ENCODE measurements at regions not wholly inside any gene's neighbourhood (a gene's known extent, or its start where the extent isn't known, plus 50 kb on each side); places are given as distances from the start of the nearest gene placed in this dataset.
"Not testable (repeated sequence)": the region's sequence is repeated elsewhere in the genome, so short reads cannot be mapped to it uniquely, and the experiment has no call there.

DNA sequence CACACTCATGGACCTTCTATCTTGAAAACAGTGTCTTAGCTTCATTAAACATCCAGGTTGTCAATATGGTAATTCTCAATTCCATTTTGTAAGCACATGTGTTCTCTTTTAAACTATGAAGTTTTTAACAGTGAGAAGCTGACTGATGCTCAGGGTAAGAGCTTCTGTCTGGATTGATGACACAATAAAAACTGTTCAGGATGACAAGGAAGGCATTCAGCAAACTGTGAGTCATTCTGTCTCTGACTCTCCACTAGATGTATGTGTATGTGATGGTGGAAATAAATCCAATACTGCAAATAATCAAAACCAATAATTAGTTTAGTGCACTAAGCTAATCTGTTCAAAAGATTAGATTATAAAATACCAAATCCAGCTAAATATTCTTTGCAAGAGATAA lies 115.3 kb upstream of the ARX start:
- DNase-seq: no peak

DNA sequence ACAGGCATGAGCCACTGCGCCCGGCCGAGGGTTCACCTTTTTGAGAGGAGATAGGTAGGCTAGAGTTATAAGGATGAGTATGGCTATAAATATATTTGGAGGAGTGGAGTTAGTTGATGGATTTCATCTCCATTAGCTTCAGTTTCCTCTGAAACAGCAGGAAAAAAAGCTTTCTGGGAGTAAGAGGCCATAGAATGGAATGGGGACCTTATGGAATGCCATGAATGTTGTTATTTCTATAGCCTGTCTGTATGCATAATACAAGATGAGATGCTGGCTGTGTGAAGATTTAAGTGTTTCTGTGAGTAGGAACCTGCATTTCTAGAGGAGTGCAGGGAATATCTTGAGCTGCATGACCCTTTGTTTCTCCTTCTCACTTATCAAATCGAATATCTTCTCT lies 114.9 kb upstream of the ARX start:
- no peak for DNase-seq

DNA sequence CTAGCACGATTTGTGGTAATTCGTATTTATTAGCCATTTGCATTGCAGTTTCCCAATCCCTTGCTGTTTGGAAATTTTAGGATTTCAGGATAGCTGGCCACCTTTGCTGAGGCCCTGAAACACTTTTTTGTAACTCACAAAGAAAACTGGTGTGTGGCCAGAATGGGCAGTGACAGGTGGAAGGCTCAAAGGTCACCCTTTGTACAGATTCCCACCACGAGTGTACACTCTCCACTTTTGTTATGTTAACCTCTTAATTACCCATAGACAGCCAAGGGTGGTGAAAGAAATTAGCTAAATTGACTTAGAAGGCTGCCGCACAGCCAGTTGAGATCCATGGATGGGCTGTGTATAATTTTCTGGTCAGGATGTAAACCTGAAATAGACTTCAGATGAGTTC lies 109.7 kb upstream of the ARX start:
- DNase-seq: no peak

DNA sequence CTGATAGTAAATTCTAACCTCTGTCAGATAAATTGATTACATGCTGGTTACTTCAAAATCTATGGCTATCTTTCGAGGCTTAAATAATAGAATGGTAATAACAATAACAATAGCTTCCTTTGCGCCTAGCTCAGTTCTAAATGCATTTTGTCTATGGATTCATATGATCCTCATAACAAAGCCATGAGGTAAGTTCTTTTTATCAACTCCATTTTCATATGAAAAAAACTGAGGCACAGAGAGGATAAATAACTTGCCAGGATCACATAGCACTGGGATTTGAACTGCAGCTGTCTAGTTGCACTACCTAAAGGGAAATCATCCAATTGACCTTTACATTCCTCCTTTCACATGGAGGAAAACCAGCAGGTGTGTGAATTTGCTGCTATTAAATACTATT lies 108.6 kb upstream of the ARX start:
- DNase-seq: no peak

DNA sequence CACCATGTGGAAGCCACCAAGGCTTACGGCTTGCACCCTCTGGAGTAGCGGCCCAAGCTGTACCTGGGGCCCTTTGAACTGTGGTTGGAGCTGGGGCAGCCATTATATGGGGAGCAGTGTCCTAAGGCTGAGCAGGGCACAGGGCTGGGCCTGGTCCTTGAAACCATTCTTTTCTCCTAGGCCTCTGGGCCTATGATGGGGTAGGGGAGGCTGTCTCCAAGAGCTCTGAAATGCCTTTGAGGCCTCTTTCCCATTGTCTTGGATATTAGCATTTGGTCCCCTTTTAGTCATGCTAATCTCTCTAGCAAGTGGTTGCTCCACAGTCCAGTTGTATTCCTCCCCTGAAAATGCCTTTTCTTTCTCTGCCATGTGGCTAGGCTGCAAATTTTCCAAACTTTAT lies 96.4 kb upstream of the ARX start:
- DNase-seq: no peak

DNA sequence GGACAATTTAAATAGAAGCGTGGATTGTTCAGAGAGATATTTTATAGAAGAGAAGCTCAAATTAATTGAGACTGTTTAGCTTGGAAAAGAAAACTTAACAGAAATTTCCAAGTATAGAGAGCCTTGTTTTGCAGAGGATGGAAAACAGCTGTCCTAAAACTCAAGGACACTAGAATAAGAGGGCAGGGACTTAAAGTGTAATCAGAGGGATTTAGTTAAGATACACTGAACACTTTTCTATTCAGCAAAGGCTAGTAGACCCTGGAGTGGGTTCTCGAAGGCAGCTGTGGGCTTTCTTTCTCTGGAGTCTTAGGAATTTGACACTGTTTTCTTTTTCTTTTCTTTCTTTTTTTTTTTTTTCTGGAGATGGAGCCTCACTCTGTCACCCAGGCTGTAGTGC lies 92.7 kb upstream of the ARX start:
- no peak for DNase-seq

DNA sequence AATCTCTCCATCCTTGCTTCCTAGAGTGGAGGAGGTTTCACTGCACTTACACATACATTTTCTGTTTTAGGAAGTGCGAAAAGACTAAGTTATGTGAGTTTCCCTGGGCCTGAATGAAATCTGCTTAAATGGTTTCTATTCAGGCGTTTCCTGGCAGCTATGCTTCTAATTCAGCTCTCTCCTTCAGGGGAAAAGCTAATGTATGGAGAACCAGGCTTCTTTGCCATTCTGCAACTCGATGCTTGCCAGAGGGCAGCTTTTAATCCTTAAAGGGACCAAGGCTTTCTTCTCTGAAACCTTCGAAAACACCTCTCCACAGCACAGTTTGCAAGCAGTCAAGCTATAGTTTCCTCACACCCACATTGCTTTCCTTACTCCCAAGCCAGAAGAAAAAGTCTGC lies 89.5 kb upstream of the ARX start:
- no peak for DNase-seq

DNA sequence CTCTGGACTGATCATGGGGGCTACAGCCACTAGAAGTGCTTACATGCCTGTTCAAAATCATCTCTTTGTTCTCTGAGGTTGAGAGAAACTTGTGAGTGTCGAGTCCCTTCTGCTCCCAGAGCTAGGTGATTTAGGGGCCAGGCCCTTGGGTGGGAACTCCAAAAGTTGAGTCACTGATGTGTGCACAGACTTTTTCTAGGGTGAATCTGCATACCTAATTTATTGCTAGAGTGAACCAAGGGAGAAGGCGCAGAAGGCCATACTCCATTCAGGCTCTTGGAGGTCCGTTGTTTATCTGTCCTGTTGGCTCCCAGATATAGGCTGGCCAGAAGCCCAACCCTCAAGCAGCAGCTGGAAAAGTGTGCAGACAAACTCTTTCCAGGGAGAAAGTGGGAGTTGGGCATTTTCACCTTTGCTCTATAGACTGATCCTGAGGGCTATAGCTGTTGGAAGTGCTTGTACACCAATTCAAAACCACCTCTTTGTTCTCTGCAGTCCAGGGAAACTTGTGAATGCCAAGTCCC lies 80.8 kb upstream of the ARX start:
- no peak for DNase-seq

DNA sequence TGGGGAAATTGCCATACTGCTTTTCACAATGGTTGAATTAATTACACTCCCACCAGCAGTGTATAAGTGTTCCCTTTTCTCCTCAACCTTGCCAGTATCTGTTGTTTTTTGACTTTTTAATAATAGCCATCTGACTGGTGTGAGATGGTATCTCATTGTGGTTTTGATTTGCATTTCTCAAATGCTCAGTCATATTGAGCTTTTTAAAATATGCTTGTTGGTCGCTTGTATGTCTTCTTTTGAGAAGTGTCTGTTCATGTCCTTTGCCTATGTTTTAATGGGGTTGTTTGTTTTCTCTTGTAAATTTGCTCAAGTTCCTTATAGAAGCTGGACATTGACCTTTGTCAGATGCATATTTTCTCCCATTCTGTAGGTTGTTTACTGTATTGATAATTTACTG lies 75.4 kb upstream of the ARX start:
- not testable (repeated sequence) for DNase-seq

DNA sequence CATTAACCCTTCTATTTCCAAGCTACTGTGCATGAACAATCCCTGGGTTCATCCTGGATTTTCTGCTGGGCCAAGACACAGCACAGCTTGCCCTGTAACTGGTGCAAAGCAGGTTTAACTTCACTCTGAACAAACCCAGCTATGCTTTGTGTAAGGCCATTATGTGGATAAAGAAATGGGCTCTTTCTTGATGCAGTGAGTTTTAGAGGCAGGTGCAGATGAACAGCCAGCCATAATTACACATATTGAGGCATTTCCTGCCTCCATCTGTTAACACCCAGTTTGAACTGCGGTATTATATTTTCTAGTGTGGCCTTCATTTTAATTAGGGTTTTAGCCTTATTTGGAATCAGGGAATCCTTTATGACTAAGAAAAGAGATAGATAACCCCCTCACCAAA lies 68.7 kb upstream of the ARX start:
- DNase-seq: no peak

DNA sequence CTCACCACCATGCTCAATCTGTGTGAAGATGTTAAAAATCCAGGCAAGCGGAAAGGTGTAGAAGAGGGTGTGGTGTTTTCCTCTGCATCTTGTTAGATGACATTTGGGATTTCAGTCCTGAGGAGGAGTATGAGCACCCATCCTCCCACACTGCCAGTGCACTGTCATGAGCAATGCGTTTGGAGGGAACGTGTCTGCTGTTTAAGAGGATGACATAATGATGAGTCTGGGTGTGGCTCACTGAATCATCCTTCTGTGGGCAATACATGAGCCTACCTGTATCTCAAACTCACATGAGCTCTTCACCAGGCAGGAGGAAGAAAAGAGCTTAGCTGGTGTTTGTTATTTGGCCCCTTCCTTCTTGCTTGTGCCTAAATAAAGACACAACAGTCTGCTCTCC lies 67.9 kb upstream of the ARX start:
- DNase-seq: no peak

DNA sequence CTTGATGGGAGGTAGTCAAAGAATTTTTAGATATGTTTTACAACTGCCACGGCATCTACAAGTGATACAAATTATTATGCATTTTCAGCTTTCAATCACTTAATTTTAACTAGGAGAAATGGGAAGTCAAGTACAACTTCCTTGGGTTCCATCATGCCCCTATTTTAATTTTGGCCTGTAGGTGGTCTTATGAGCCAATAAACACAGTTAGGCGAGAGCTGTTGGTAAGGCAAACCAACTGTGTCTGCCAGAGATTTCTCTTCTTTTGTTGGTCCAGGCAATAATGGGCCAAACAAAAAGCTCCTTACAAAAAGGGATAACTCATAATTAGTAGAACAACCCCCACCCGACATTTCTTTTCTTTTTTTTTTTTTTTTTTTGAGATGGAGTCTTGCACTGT lies 63.3 kb upstream of the ARX start:
- no peak for DNase-seq

DNA sequence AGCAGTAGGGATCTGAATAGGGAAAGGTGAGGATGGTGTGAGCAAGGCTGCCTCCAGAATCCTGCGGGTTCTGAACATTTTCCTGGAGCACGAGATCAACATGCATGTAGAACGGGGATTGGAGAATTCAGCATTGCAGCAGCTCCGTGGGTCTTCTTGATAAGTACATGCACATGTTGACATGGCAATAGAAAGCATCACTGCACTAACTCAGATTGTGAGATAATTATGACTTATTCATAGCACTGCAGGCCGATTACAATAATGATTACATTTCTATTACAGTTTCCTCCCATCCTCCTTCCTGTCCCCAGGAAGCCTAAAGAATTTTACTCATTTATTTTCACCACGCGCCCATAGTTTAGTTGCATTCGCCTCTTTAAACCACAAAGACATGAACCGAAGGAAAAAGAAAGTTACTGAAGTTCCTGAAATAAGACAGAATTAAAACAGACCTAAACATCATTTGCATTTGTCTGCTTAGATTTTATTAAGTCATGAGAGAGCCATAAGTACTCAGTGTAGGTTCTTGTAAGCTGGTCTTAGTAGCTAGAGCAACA lies 61.3 kb upstream of the ARX start:
- no peak for DNase-seq

DNA sequence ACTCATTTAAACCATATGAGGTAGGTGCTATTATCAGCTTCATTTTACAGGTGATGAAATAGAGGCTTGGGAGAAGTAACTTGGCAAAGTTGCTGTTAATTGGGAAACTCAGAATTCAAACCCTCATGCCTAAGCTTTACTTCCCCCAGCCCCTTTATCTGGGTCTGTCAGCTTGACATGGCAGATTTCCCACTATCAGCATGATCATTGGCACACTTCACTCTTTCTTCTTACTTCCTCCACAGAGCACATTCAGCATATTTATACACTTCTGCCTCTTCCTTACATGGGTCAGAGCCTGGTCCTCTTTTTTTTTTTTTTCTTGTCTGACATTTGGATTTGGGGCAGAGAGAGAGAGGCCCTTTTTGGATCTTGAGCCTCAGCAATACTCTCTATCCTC lies 56.5 kb upstream of the ARX start:
- no peak for DNase-seq

DNA sequence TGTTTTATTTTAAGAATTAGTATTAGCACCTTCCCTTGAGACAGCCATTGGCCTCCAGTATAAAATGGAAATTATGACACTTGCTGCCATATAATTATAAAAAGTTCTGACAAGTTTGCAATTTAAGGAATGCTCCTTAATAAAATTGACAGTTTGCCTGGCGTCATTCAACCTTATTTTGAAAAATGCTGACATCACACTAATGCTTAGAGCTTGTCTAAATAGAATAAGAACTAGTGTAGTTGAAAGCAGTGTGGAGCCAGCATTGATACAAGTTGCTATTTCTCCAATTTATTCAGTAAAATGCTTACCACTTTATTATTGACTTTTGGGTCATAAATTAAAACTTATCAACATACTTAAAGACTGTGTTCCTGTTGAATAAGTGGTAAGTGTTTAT lies 54.3 kb upstream of the ARX start:
- no peak for DNase-seq

DNA sequence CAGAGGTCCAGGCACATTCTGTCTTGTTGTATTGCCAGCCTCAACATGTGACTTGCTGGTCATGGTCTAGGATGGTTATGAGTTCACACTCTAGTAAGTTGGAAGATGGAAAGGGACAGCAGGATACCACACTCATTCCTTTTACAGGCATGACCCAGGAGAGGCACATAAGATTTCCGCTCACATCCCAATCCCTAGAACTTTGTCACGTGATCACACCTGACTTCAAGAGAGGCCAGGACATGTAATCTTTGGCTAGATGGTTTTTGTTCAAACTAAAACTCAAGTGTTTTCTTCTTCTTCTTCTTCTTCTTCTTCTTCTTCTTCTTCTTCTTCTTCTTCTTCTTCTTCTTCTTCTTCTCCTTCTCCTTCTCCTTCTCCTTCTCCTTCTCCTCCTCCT lies 53.4 kb upstream of the ARX start:
- no peak for DNase-seq

DNA sequence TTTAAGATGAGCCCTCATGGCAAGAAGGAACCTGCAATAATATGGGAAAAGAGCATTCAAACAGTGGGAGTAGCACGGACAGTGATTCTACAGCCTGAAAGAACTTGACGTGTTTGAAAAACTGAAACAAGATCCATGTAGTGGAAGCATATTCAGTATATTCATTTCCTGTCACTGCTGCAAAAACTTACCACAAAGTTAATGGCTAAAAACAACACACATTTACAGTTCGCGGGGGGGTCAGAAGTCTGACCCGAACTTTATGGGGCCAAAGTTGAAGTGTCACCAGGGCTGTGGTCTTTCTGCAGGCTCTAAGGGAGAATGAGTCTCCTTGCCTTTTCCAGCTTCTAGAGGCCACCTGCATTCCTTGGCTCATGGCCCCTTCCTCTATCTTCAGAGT lies 52.6 kb upstream of the ARX start:
- DNase-seq: no peak

DNA sequence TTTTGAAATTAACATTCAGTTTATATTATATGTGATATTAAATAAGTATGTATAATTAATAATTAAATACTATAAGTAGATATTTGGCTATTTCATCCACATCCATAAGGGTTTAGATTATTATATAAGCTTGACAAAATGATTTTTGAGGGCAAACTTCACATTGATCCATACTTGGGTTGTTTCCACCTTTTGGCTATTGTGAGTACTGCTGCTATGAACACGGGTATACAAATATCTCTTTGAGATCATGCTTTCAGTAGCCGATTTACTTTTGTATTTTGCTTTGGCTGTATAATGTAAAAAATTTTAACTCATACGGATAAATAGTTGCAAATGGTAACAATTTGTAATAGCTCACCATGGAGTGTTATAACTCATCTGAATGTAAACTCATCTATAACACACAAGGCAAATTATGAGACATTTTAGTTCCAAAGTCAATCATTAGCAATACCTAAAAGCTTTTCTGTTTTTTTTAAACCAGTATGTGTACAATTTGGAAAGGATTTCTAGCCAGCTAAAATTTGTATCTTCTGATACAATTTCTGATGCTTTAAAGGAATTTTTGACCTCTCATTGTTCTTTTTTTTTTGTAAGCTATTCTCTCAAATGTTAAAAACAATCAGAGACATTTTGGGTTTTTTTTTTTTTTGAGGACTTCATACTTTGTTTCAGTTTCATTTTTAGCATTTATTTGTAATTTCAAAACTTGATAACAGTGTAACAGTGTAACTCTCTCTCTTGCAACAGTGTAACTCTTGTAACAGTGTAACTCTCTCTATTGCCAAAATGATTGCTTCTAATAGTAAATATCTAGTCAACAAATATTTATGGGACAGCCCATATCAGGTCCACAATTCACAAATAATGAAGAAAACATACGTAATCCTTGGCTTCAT lies 51.8 kb upstream of the ARX start:
- peak; percentile 14 for DNase-seq

DNA sequence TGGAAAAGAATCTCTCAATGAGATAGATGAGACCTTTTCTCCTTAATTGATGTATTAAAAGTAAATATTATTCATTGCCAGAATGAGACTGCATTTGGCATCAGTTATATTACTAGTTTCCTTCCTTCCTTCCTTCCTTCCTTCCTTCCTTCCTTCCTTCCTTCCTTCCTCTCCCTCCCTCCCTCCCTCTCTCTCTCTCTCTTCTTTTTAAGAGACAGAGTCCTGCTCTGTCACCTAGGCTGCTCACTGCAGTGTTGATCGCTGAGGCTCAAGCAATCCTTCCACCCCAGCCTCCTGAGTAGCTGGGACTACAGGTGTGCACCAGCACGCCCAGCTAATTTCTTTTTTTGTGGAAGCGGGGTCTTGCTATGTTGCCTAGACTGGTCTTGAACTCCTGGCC lies 50.4 kb upstream of the ARX start:
- DNase-seq: no peak
